ENCODE measurements at regions not wholly inside any gene's neighbourhood (a gene's known extent, or its start where the extent isn't known, plus 50 kb on each side); places are given as distances from the start of the nearest gene placed in this dataset.

GRCh38 chr13:70432276-70432805 is 324.1 kb upstream of the KLHL1 start:
- Histone ChIP-seq H3K4me2 (ENCODE audit: low read length) (no peak overlapping the region), H3K9me3 (ENCODE audit: low read length) (no peaks in the 10 kb centered on the region), H3K36me3 (ENCODE audit: insufficient read depth, low read length) (no peaks in the 10 kb centered on the region), H3F3A (ENCODE audit: insufficient read depth, low read length, poor library complexity, severe bottlenecking) (no peaks in the 10 kb centered on the region), H4K20me1 (ENCODE audit: insufficient read depth) (no peaks in the 10 kb centered on the region), H3K9me2 (ENCODE audit: insufficient read depth, low read length) (no peaks in the 10 kb centered on the region), H2AFZ (ENCODE audit: low read depth, low read length) (no peak overlapping the region), H3K4me3 (ENCODE audit: low read length) (no peak overlapping the region), H3K79me2 (replicated peaks; ENCODE audit: insufficient read depth, low read length) (no peaks in the 10 kb centered on the region), H3K9ac (ENCODE audit: low read length) (no peak overlapping the region), H3K27ac (ENCODE audit: low read length) (no peak overlapping the region), H3K27me3 (ENCODE audit: insufficient read depth, low read depth, low read length) (no peaks in the 10 kb centered on the region)
- no peak for TF ChIP-seq REST (IDR thresholded peaks at IDR 0.05; ENCODE audit: borderline replicate concordance)
- TF ChIP-seq MXI1 (conservative IDR thresholded peaks at IDR 0.05; ENCODE audit: poor library complexity, severe bottlenecking) = no peak
- TF ChIP-seq TAF1 (IDR thresholded peaks at IDR 0.05; ENCODE audit: low read depth) = no peak
- no peak for TF ChIP-seq POLR2AphosphoS5 (IDR thresholded peaks at IDR 0.05)
- TF ChIP-seq, protein P1, sequence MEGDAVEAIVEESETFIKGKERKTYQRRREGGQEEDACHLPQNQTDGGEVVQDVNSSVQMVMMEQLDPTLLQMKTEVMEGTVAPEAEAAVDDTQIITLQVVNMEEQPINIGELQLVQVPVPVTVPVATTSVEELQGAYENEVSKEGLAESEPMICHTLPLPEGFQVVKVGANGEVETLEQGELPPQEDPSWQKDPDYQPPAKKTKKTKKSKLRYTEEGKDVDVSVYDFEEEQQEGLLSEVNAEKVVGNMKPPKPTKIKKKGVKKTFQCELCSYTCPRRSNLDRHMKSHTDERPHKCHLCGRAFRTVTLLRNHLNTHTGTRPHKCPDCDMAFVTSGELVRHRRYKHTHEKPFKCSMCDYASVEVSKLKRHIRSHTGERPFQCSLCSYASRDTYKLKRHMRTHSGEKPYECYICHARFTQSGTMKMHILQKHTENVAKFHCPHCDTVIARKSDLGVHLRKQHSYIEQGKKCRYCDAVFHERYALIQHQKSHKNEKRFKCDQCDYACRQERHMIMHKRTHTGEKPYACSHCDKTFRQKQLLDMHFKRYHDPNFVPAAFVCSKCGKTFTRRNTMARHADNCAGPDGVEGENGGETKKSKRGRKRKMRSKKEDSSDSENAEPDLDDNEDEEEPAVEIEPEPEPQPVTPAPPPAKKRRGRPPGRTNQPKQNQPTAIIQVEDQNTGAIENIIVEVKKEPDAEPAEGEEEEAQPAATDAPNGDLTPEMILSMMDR (IDR thresholded peaks at IDR 0.05; ENCODE audit: poor library complexity, severe bottlenecking) = no peak

- no peaks in the 10 kb centered on the region for H3F3A ChIP-seq (ENCODE audit: insufficient read depth, low read length, poor library complexity, severe bottlenecking)
- no peak overlapping the region for H3K27ac ChIP-seq (ENCODE audit: low read length)
- no peaks in the 10 kb centered on the region for H3K9me3 ChIP-seq (ENCODE audit: low read length)
- no peak overlapping the region for H3K4me3 ChIP-seq (ENCODE audit: low read length)
- H3K9me2 ChIP-seq (ENCODE audit: insufficient read depth, low read length) = no peaks in the 10 kb centered on the region
- no peak overlapping the region for H3K4me2 ChIP-seq (ENCODE audit: low read length)
- H3K27me3 ChIP-seq (ENCODE audit: insufficient read depth, low read depth, low read length) = no peaks in the 10 kb centered on the region
- no peaks in the 10 kb centered on the region for H4K20me1 ChIP-seq (ENCODE audit: insufficient read depth)
- H3K36me3 ChIP-seq (ENCODE audit: insufficient read depth, low read length) = no peaks in the 10 kb centered on the region
- TF ChIP-seq TAF1 (IDR thresholded peaks at IDR 0.05; ENCODE audit: low read depth) = no peak
- TF ChIP-seq, protein P1 (IDR thresholded peaks at IDR 0.05; ENCODE audit: poor library complexity, severe bottlenecking) = no peak
- no peak for TF ChIP-seq EP300 (conservative IDR thresholded peaks at IDR 0.05; ENCODE audit: poor library complexity, severe bottlenecking)
- no peak for TF ChIP-seq REST (IDR thresholded peaks at IDR 0.05; ENCODE audit: borderline replicate concordance)
- TF ChIP-seq POLR2AphosphoS5 (IDR thresholded peaks at IDR 0.05) = no peak
- no peak for TF ChIP-seq MXI1 (conservative IDR thresholded peaks at IDR 0.05; ENCODE audit: poor library complexity, severe bottlenecking)
- no peak for TF ChIP-seq RAD21 (conservative IDR thresholded peaks at IDR 0.05)
- TF ChIP-seq SMC3 (conservative IDR thresholded peaks at IDR 0.05; ENCODE audit: poor library complexity) = no peak
- TF ChIP-seq EZH2 (IDR thresholded peaks at IDR 0.05; ENCODE audit: borderline replicate concordance, insufficient read depth, low read length, poor library complexity, severe bottlenecking) = no peak
- no peaks in the 10 kb centered on the region for H3K79me2 ChIP-seq (replicated peaks; ENCODE audit: insufficient read depth, low read length)
- no peak overlapping the region for H2AFZ ChIP-seq (ENCODE audit: low read depth, low read length)
- H3K9ac ChIP-seq (ENCODE audit: low read length) = no peak overlapping the region
These were observed 322.0 kb upstream of the KLHL1 start for GRCh38 chr13:70430256-70430655.

Measured in neural cell (in vitro differentiated cells).